ENCODE measurements at regions not wholly inside any gene's neighbourhood (a gene's known extent, or its start where the extent isn't known, plus 50 kb on each side); places are given as distances from the start of the nearest gene placed in this dataset.

DNA sequence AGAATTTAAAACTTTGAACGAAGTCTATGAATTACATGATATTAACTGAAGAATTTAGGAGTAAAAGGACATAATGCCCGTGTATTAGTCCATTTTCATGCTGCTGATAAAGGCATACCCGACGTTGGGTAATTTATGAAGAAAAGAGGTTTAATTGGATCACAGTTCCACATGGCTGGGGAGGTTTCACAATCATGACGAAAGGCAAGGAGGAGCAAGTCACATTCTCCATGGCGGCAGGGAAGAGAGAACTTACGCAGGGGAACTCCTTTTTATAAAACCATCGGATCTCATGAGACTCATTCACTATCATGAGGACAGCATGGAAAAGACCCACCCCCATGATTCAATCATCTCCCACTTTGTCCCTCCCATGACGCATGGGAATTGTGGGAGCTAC lies 210.6 kb downstream of the CD83 start:
- no peak for TF ChIP-seq CTCF (IDR thresholded peaks at IDR 0.05; ENCODE audit: insufficient read depth, low read length, severe bottlenecking)
- H3K36me3 ChIP-seq (ENCODE audit: control insufficient read depth, insufficient read depth, low read length) = no peaks in the 10 kb centered on the region
- no peak overlapping the region for H3K4me3 ChIP-seq (ENCODE audit: low read depth, low read length)
- no peak for FAIRE-seq
- DNase-seq (ENCODE audit: low read depth) = no peak
- no peaks in the 10 kb centered on the region for H3K27me3 ChIP-seq (ENCODE audit: control insufficient read depth, insufficient read depth, low read length)

DNA sequence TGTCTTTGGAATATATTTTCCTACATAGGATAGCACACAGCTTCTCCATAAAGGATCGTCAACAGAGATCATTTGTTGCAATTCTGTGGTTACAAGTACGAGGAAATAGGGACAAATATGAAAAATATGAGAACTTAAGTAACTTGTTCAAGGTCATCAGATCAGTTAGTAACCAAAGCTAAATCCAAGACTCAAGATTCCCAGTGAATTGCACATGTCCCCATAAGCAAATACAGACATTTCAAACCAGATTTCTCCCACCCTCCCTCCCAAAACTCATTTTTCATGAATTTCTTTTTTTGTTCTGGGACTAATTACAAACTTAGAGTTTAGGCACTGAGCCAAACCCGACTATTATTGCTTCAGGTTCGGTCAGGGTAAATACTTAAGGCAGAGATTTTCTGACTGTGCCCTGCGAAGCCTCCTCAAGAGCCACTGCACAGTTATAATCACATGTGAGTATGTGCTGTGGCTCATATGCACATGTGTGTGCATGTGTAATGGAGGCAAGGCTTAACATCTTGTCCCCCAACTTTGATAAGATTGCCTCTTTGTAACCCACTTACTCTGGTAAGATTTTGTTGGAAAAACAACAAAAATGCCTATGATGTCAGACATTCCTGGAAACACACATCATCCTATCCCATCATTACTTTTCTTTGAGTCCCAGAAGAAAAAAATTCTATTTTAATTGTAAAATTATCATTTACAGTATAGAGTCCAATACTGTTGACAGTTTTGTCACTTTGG lies 216.2 kb downstream of the CD83 start:
- Histone ChIP-seq H3K27me3 (ENCODE audit: control insufficient read depth, insufficient read depth, low read length) (no peaks in the 10 kb centered on the region), H3K36me3 (ENCODE audit: control insufficient read depth, insufficient read depth, low read length) (no peaks in the 10 kb centered on the region), H3K4me3 (ENCODE audit: low read depth, low read length) (no peak overlapping the region)
- FAIRE-seq = no peak
- TF ChIP-seq CTCF (IDR thresholded peaks at IDR 0.05; ENCODE audit: insufficient read depth, low read length, severe bottlenecking) = no peak
- DNase-seq (ENCODE audit: low read depth) = no peak

- Histone ChIP-seq H3K36me3 (ENCODE audit: control insufficient read depth, insufficient read depth, low read length) (no peaks in the 10 kb centered on the region), H3K27me3 (ENCODE audit: control insufficient read depth, insufficient read depth, low read length) (no peaks in the 10 kb centered on the region), H3K4me3 (ENCODE audit: low read depth, low read length) (no peak overlapping the region)
- FAIRE-seq (no peak), DNase-seq (ENCODE audit: low read depth) (no peak)
- TF ChIP-seq CTCF (IDR thresholded peaks at IDR 0.05; ENCODE audit: insufficient read depth, low read length, severe bottlenecking) = no peak
These were observed 217.5 kb downstream of the CD83 start for GRCh38 chr6:14335071-14335470.

GRCh38 chr6:14337152-14337551 lies 219.6 kb downstream of the CD83 start:
- no peaks in the 10 kb centered on the region for H3K27me3 ChIP-seq (ENCODE audit: control insufficient read depth, insufficient read depth, low read length)
- FAIRE-seq = no peak

GRCh38 chr6:14339172-14339571 lies 221.6 kb downstream of the CD83 start:
- no peak for TF ChIP-seq CTCF (IDR thresholded peaks at IDR 0.05; ENCODE audit: insufficient read depth, low read length, severe bottlenecking)
- FAIRE-seq (no peak), DNase-seq (ENCODE audit: low read depth) (no peak)
- Histone ChIP-seq H3K36me3 (ENCODE audit: control insufficient read depth, insufficient read depth, low read length) (no peaks in the 10 kb centered on the region), H3K27me3 (ENCODE audit: control insufficient read depth, insufficient read depth, low read length) (no peaks in the 10 kb centered on the region), H3K4me3 (ENCODE audit: low read depth, low read length) (no peak overlapping the region)

More at GRCh38 chr6:14337152-14337551, 219.6 kb downstream of the CD83 start:
- Histone ChIP-seq H3K36me3 (ENCODE audit: control insufficient read depth, insufficient read depth, low read length) (no peaks in the 10 kb centered on the region), H3K4me3 (ENCODE audit: low read depth, low read length) (no peak overlapping the region)
- no peak for TF ChIP-seq CTCF (IDR thresholded peaks at IDR 0.05; ENCODE audit: insufficient read depth, low read length, severe bottlenecking)
- DNase-seq (ENCODE audit: low read depth) = no peak
